ENCODE measurements at regions not wholly inside any gene's neighbourhood (a gene's known extent, or its start where the extent isn't known, plus 50 kb on each side); places are given as distances from the start of the nearest gene placed in this dataset.

- TF ChIP-seq EZH2 (IDR thresholded peaks at IDR 0.05; ENCODE audit: borderline replicate concordance, low read length) (no peak), CTCF (IDR thresholded peaks at IDR 0.05; ENCODE audit: low read length) (no peak)
Measured at GRCh38 chr6:47375426-47375825, 65.7 kb upstream of the TNFRSF21 start.
